IMR-90 (cell line): ENCODE measurements at regions not wholly inside any gene's neighbourhood (a gene's known extent, or its start where the extent isn't known, plus 50 kb on each side); places are given as distances from the start of the nearest gene placed in this dataset.

Source experiments
- ATAC-seq: fragments of 200-7000 bp; cut with Tn5 transposase; 2 replicates; pipeline ENCODE4 v1.9.1; 2020; ENCODE audit warnings: low read depth, mild to moderate bottlenecking, moderate library complexity
- BruUV-seq: library from RNA; stranded (reverse); fragments of 400-500 nt; replicated peaks from 2 replicates; lab custom pipeline; 2021; lab: Mats Ljungman, UMichigan
- CTCF ChIA-PET: fragments of 300-600 bp; formaldehyde crosslinking; extraction: SDS; loops from one replicate; lab custom pipeline; 2021; ENCODE audit warnings: antibody characterized with exemption; lab: Yijun Ruan, JAX
- POLR2A ChIA-PET: fragments of 300-600 bp; sonication (Branson Sonifier 250); formaldehyde crosslinking; loops from one replicate; lab custom pipeline; 2022; ENCODE audit warnings: antibody characterized with exemption; ENCODE audit not compliant: unreplicated experiment; lab: Charles Lee
- DNase-seq: peaks from one replicate; pipeline ENCODE4 v3.0.0; 2013
- H2AFZ ChIP-seq: replicated peaks from 2 replicates; pipeline ENCODE3; 2013; ENCODE audit warnings: low read length, mild to moderate bottlenecking; ENCODE audit not compliant: poor library complexity
- H2AK5ac ChIP-seq: 2 replicates; pipeline ENCODE4 v1.6.1; 2013; ENCODE audit warnings: low read depth, low read length, inconsistent platforms
- H2AK9ac ChIP-seq: replicated peaks from 2 replicates; pipeline ENCODE3; 2013; ENCODE audit warnings: mild to moderate bottlenecking, low read depth, low read length, moderate library complexity; ENCODE audit not compliant: poor library complexity
- H2BK120ac ChIP-seq: 2 replicates; pipeline ENCODE4 v1.6.1; 2013; ENCODE audit warnings: low read depth, low read length, inconsistent platforms
- H2BK15ac ChIP-seq: 3 replicates; pipeline ENCODE4 v1.6.1; 2013; ENCODE audit warnings: low read depth, low read length, inconsistent platforms
- H2BK20ac ChIP-seq: 2 replicates; pipeline ENCODE4 v1.6.1; 2013; ENCODE audit warnings: low read depth, mild to moderate bottlenecking, inconsistent platforms, low read length, moderate library complexity
- H2BK5ac ChIP-seq: 2 replicates; pipeline ENCODE4 v1.6.1; 2013; ENCODE audit warnings: mild to moderate bottlenecking, low read depth, low read length, inconsistent platforms; ENCODE audit not compliant: poor library complexity, severe bottlenecking
- H3K14ac ChIP-seq: replicated peaks from 2 replicates; pipeline ENCODE4 v1.6.1; 2013; ENCODE audit warnings: low read depth, low read length, inconsistent platforms
- H3K18ac ChIP-seq: 2 replicates; pipeline ENCODE4 v1.6.1; 2013; ENCODE audit warnings: low read depth, low read length, control low read depth
- H3K23ac ChIP-seq: 2 replicates; pipeline ENCODE4 v1.6.1; 2013; ENCODE audit warnings: low read depth, low read length, inconsistent platforms
- H3K27ac ChIP-seq: 2 replicates; pipeline ENCODE4 v1.5.1; 2013; ENCODE audit warnings: mild to moderate bottlenecking, control low read depth, low read length; ENCODE audit not compliant: insufficient read depth
- H3K27me3 ChIP-seq: 2 replicates; pipeline ENCODE4 v1.6.1; 2013; ENCODE audit warnings: low read length; ENCODE audit not compliant: control insufficient read depth, insufficient read depth
- H3K36me3 ChIP-seq: 2 replicates; pipeline ENCODE4 v1.6.1; 2013; ENCODE audit warnings: low read length, mixed read lengths; ENCODE audit not compliant: control insufficient read depth, insufficient read depth
- H3K4ac ChIP-seq: 2 replicates; pipeline ENCODE4 v1.6.1; 2013; ENCODE audit warnings: low read depth, low read length, inconsistent platforms
- H3K4me1 ChIP-seq: 2 replicates; pipeline ENCODE4 v1.6.1; 2013; ENCODE audit warnings: low read length, mixed read lengths; ENCODE audit not compliant: control insufficient read depth, insufficient read depth
- H3K4me2 ChIP-seq: 2 replicates; pipeline ENCODE4 v1.6.1; 2013; ENCODE audit warnings: low read depth, mild to moderate bottlenecking, control low read depth, low read length, moderate library complexity
- H3K4me3 ChIP-seq: 2 replicates; pipeline ENCODE4 v1.5.1; 2013; ENCODE audit warnings: low read depth, mild to moderate bottlenecking, control low read depth, low read length, moderate library complexity; ENCODE audit not compliant: insufficient read depth
- H3K56ac ChIP-seq: 2 replicates; pipeline ENCODE4 v1.6.1; 2013; ENCODE audit warnings: low read length, inconsistent platforms; ENCODE audit not compliant: insufficient read depth; ENCODE audit errors: extremely low read depth
- H3K79me1 ChIP-seq, 2 experiments: 2 replicates each; pipeline ENCODE4 v1.6.1; 2013; ENCODE audit warnings: low read length in 2 of 2, inconsistent platforms in 1 of 2, low read depth in 1 of 2
- H3K9ac ChIP-seq: 2 replicates; pipeline ENCODE4 v1.6.1; 2013; ENCODE audit warnings: low read depth, low read length, control low read depth
- H3K9me1 ChIP-seq: 2 replicates; pipeline ENCODE4 v1.6.1; 2013; ENCODE audit warnings: low read length, inconsistent platforms; ENCODE audit not compliant: insufficient read depth
- H3K9me3 ChIP-seq: 2 replicates; pipeline ENCODE4 v1.6.1; 2013; ENCODE audit warnings: low read length; ENCODE audit not compliant: control insufficient read depth, insufficient read depth
- H4K20me1 ChIP-seq: 2 replicates; pipeline ENCODE4 v1.6.1; 2013; ENCODE audit warnings: low read length, inconsistent platforms; ENCODE audit not compliant: insufficient read depth
- H4K5ac ChIP-seq: 2 replicates; pipeline ENCODE4 v1.6.1; 2013; ENCODE audit warnings: mild to moderate bottlenecking, low read depth, low read length, control low read depth
- H4K8ac ChIP-seq, 2 experiments: 2 replicates each; pipeline ENCODE4 v1.6.1; 2013; ENCODE audit warnings: low read depth in 2 of 2, low read length in 2 of 2, control low read depth in 1 of 2, inconsistent platforms in 1 of 2
- H4K91ac ChIP-seq: 2 replicates; pipeline ENCODE4 v1.6.1; 2013; ENCODE audit warnings: low read depth, low read length, inconsistent platforms; ENCODE audit not compliant: insufficient read depth
- BHLHE40 ChIP-seq: fragments of 150-350 bp; IDR thresholded peaks from 2 replicates; pipeline ENCODE4 v1.6.1; 2016; ENCODE audit warnings: mild to moderate bottlenecking, low read depth, low read length
- CEBPB ChIP-seq: IDR thresholded peaks from 2 replicates; pipeline ENCODE4 v1.6.1; 2012; ENCODE audit warnings: low read depth, low read length, improper control_type of control experiment
- CHD1 ChIP-seq: IDR thresholded peaks from 2 replicates; pipeline ENCODE4 v1.6.1; 2012; ENCODE audit warnings: low read depth, low read length, improper control_type of control experiment
- CTCF ChIP-seq: conservative IDR thresholded peaks from 2 replicates; pipeline ENCODE4 v1.5.1; 2012; ENCODE audit warnings: mild to moderate bottlenecking, low read depth, low read length, improper control_type of control experiment
- ELK1 ChIP-seq: fragments of 150-350 bp; IDR thresholded peaks from 2 replicates; pipeline ENCODE4 v1.6.1; 2016; ENCODE audit warnings: low read depth, mild to moderate bottlenecking, low read length, moderate library complexity, borderline replicate concordance
- FOS ChIP-seq: fragments of 150-350 bp; IDR thresholded peaks from 2 replicates; pipeline ENCODE4 v1.6.1; 2016; ENCODE audit warnings: low read depth, low read length
- MAFK ChIP-seq: IDR thresholded peaks from 2 replicates; pipeline ENCODE4 v1.6.1; 2012; ENCODE audit warnings: low read depth, low read length, improper control_type of control experiment
- MAZ ChIP-seq: IDR thresholded peaks from 2 replicates; pipeline ENCODE4 v1.6.1; 2012; ENCODE audit warnings: low read depth, mild to moderate bottlenecking, low read length, improper control_type of control experiment, moderate library complexity, borderline replicate concordance
- MXI1 ChIP-seq: IDR thresholded peaks from 2 replicates; pipeline ENCODE4 v1.6.1; 2012; ENCODE audit warnings: low read depth, mild to moderate bottlenecking, low read length, moderate library complexity, borderline replicate concordance
- NFE2L2 ChIP-seq: fragments of 150-350 bp; IDR thresholded peaks from 2 replicates; pipeline ENCODE4 v1.6.1; 2016; ENCODE audit warnings: low read depth, mild to moderate bottlenecking, low read length
- POLR2A ChIP-seq: IDR thresholded peaks from 2 replicates; pipeline ENCODE4 v1.6.1; 2012; ENCODE audit warnings: mild to moderate bottlenecking, low read depth, low read length
- RAD21 ChIP-seq: IDR thresholded peaks from 2 replicates; pipeline ENCODE4 v1.6.1; 2012; ENCODE audit warnings: low read length, improper control_type of control experiment
- RCOR1 ChIP-seq: IDR thresholded peaks from 2 replicates; pipeline ENCODE4 v1.6.1; 2012; ENCODE audit warnings: mild to moderate bottlenecking, low read length, improper control_type of control experiment; ENCODE audit not compliant: insufficient replicate concordance
- RFX5 ChIP-seq: IDR thresholded peaks from 2 replicates; pipeline ENCODE4 v1.8.0; 2012; ENCODE audit warnings: low read depth, mild to moderate bottlenecking, low read length, moderate library complexity
- SMC3 ChIP-seq: fragments of 150-350 bp; IDR thresholded peaks from 2 replicates; pipeline ENCODE4 v1.6.1; 2016; ENCODE audit warnings: low read depth, mild to moderate bottlenecking, antibody characterized with exemption, low read length, moderate library complexity
- USF2 ChIP-seq: fragments of 150-350 bp; IDR thresholded peaks from 2 replicates; pipeline ENCODE4 v1.6.1; 2017; ENCODE audit warnings: mild to moderate bottlenecking, antibody characterized with exemption, low read length, low read depth
- WGBS, 2 experiments: methylation state at CpG; one replicate each; pipeline versions ENCODE4 v1.1.5 to v1.1.7; 2013; ENCODE audit warnings: missing lambda C conversion rate in 2 of 2; ENCODE audit not compliant: insufficient read length in 1 of 2; ENCODE audit errors: extremely low coverage in 2 of 2; 5-methylcytosine and 5-hydroxymethylcytosine counted together
- dilution Hi-C: fragments of 300-500 bp; cut with HindIII; formaldehyde crosslinking; loops from one replicate; pipeline ENCODE4 v1.14.3; 2018; ENCODE audit warnings: low sequenced_read_pairs; ENCODE audit not compliant: unreplicated experiment
- in situ Hi-C: fragments of 300-500 bp; cut with MboI; formaldehyde crosslinking; loops from 3 replicates; pipeline ENCODE4 v1.14.3; 2019; ENCODE audit warnings: low sequenced_read_pairs, inconsistent platforms, mixed read lengths
- intact Hi-C: fragments of 100-400 bp; cut with micrococcal nuclease; formaldehyde crosslinking; loops from 2 replicates; pipeline ENCODE4 v1.10.0; 2022

- Histone ChIP-seq H3K4me1 (peaks cover 2% of the 10 kb centered on the region), H3K23ac (no peak overlapping the region), H2BK20ac (no peak overlapping the region), H4K91ac (no peak overlapping the region), H3K4me2 (no peak overlapping the region), H2BK15ac (no peak overlapping the region), H3K79me1 (peaks cover 28 to 50% of the 10 kb centered on the region in 2 experiments), H2BK5ac (no peak overlapping the region), H3K56ac (no peak overlapping the region), H4K8ac (no peak overlapping the region), H2AK9ac (peak overlapping the region; percentile 10), H3K4me3 (no peak overlapping the region), H3K27ac (no peak overlapping the region), H3K14ac (no peak overlapping the region), H3K4ac (no peak overlapping the region), H3K36me3 (no peaks in the 10 kb centered on the region), H4K5ac (no peak overlapping the region), H3K18ac (no peak overlapping the region), H3K9me1 (no peaks in the 10 kb centered on the region), H3K9ac (no peak overlapping the region), H2AFZ (no peak overlapping the region), H3K27me3 (no peaks in the 10 kb centered on the region), H3K9me3 (peaks cover 3% of the 10 kb centered on the region), H4K20me1 (peaks cover 4% of the 10 kb centered on the region; the same call in 1 of the 2 replicates), H2BK120ac (no peak overlapping the region), H2AK5ac (no peak overlapping the region)
- CTCF ChIA-PET, result interaction anchor here (0.6 kb wide), 1 partner anchor 641 kb away, joined by 4 read pairs; no protein-coding TSS in a partner anchor
- dilution Hi-C loops, result no loop called here
- no peak for ATAC-seq
- in situ Hi-C loops, result no loop called here
- POLR2A ChIA-PET, result no interaction called here
- no TSS peak for BruUV-seq
- intact Hi-C loops, result no loop called here
- WGBS, 2 experiments, result 100% methylated on average over 1 of the region's 4 CpGs; no CpG with 5 or more reads in 1 of the 2 experiments
- DNase-seq, result peak; percentile 33
- TF ChIP-seq POLR2A, result no peak
- TF ChIP-seq RCOR1, result no peak
- TF ChIP-seq FOS, result no peak
- TF ChIP-seq CEBPB, result no peak
- no peak for TF ChIP-seq CTCF
- TF ChIP-seq CHD1, result no peak
- TF ChIP-seq BHLHE40, result no peak
- TF ChIP-seq ELK1, result no peak
- no peak for TF ChIP-seq RAD21
- no peak for TF ChIP-seq USF2
- TF ChIP-seq SMC3, result no peak
- no peak for TF ChIP-seq RFX5
- no peak for TF ChIP-seq MAZ
- TF ChIP-seq MAFK, result no peak
- no peak for TF ChIP-seq NFE2L2
- no peak for TF ChIP-seq MXI1
Measured at GRCh38 chr2:174654419-174654941, 56.9 kb upstream of the WIPF1 start.
